Tibial nerve (tissue), 4 donors: ENCODE measurements at regions not wholly inside any gene's neighbourhood (a gene's known extent, or its start where the extent isn't known, plus 50 kb on each side); places are given as distances from the start of the nearest gene placed in this dataset.
"Not testable (repeated sequence)": the region's sequence is repeated elsewhere in the genome, so short reads cannot be mapped to it uniquely, and the experiment has no call there.

Source experiments
- DNase-seq, 2 donors: peaks; one replicate each; pipeline ENCODE4 v3.0.0-alpha.2; 2019; ENCODE audit warnings: low spot score in 2 of 2
- H3K27ac ChIP-seq, 4 donors: fragments of 200-600 bp; sonication (generic) in 3 of 4; one replicate each; pipeline ENCODE4 v1.5.1; 2017 to 2019; ENCODE audit warnings: mild to moderate bottlenecking in 1 of 4
- H3K27me3 ChIP-seq, 2 donors: fragments of 200-600 bp; sonication (generic) in 1 of 2; one replicate each; pipeline versions ENCODE4 v1.5.1 to v1.6.0; 2017 to 2019
- H3K36me3 ChIP-seq, 3 donors: fragments of 200-600 bp; sonication (generic); one replicate each; pipeline ENCODE4 v1.5.1; 2018 to 2019
- H3K4me1 ChIP-seq, 4 donors: fragments of 200-600 bp; sonication (generic) in 3 of 4; one replicate each; pipeline ENCODE4 v1.5.1; 2017 to 2019
- H3K4me3 ChIP-seq, 4 donors: fragments of 200-600 bp; sonication (generic) in 3 of 4; one replicate each; pipeline ENCODE4 v1.5.1; 2017 to 2019; ENCODE audit warnings: mild to moderate bottlenecking in 1 of 4, moderate library complexity in 1 of 4
- H3K9me3 ChIP-seq, 4 donors: fragments of 200-600 bp; sonication (generic) in 3 of 4; one replicate each; pipeline ENCODE4 v1.5.1; 2017 to 2019
- CTCF ChIP-seq, 5 experiments: fragments of 200-600 bp in 3 of 5; fragments of 450-650 bp in 2 of 5; sonication (generic) in 3 of 5; IDR thresholded peaks; one replicate each; pipeline ENCODE4 v1.5.1; 2016 to 2019; ENCODE audit warnings: antibody characterized with exemption in 5 of 5, mild to moderate bottlenecking in 3 of 5, moderate library complexity in 2 of 5
- EP300 ChIP-seq, 2 donors: sonication (generic); formaldehyde crosslinking; IDR thresholded peaks; one replicate each; pipeline ENCODE4 v1.6.1; 2017; ENCODE audit warnings: antibody characterized with exemption in 2 of 2, mild to moderate bottlenecking in 1 of 2
- POLR2A ChIP-seq, 2 donors: fragments of 450-650 bp; IDR thresholded peaks; one replicate each; pipeline ENCODE4 v1.6.1; 2017; ENCODE audit warnings: antibody characterized with exemption in 2 of 2, mild to moderate bottlenecking in 2 of 2, moderate library complexity in 2 of 2
- WGBS, 2 donors: methylation state at CpG; one replicate each; pipeline ENCODE4 v1.1.5; 2018; 5-methylcytosine and 5-hydroxymethylcytosine counted together

- no peak for TF ChIP-seq POLR2A (IDR thresholded peaks at IDR 0.05)
- no peak for TF ChIP-seq EP300 (IDR thresholded peaks at IDR 0.05)
- no peak for TF ChIP-seq CTCF (IDR thresholded peaks at IDR 0.05)
- Histone ChIP-seq H3K36me3 (no peaks in the 10 kb centered on the region), H3K9me3 (peaks cover 0 to 8% (median 0%) of the 10 kb centered on the region in 4 donors), H3K27ac (no peak overlapping the region), H3K4me1 (no peaks in the 10 kb centered on the region), H3K4me3 (no peak overlapping the region), H3K27me3 (no peaks in the 10 kb centered on the region)
- WGBS, 2 donors: 55 to 65% methylated on average over 4 of the region's 4 CpGs
- no peak for DNase-seq
Observed at GRCh38 chr13:87975035-87975434, 303.9 kb downstream of the SLITRK5 start.

- H3K27ac ChIP-seq, H3K9me3 ChIP-seq, H3K36me3 ChIP-seq, H3K4me1 ChIP-seq, H3K4me3 ChIP-seq, DNase-seq, H3K27me3 ChIP-seq: not testable (repeated sequence)
- WGBS, 2 donors: 97 to 99% methylated on average over 5 to 12 of the region's 26 CpGs
Observed at GRCh38 chr13:87976650-87977049, 305.5 kb downstream of the SLITRK5 start.

GRCh38 chr13:87981416-87981815 lies 310.2 kb downstream of the SLITRK5 start:
- Histone ChIP-seq H3K27ac (peak overlapping the region in 1 of 4 donors; percentile 54), H3K4me1 (peaks cover 0 to 8% (median 0%) of the 10 kb centered on the region in 4 donors), H3K36me3 (no peaks in the 10 kb centered on the region), H3K9me3 (peaks cover 0 to 8% (median 0%) of the 10 kb centered on the region in 4 donors), H3K27me3 (no peaks in the 10 kb centered on the region), H3K4me3 (no peak overlapping the region)
- 31 to 33% methylated on average over 2 of the region's 2 CpGs for WGBS, 2 donors
- TF ChIP-seq EP300 (IDR thresholded peaks at IDR 0.05): no peak
- TF ChIP-seq CTCF (IDR thresholded peaks at IDR 0.05): no peak
- TF ChIP-seq POLR2A (IDR thresholded peaks at IDR 0.05): no peak
- no peak for DNase-seq

GRCh38 chr13:87982400-87982799 lies 311.2 kb downstream of the SLITRK5 start:
- DNase-seq: no peak
- Histone ChIP-seq H3K27ac (no peak overlapping the region), H3K9me3 (peaks cover 0 to under 1% (median 0%) of the 10 kb centered on the region in 4 donors), H3K36me3 (no peaks in the 10 kb centered on the region), H3K4me3 (no peak overlapping the region), H3K27me3 (no peaks in the 10 kb centered on the region), H3K4me1 (peaks cover 0 to 8% (median 0%) of the 10 kb centered on the region in 4 donors)
- no peak for TF ChIP-seq EP300 (IDR thresholded peaks at IDR 0.05)
- no peak for TF ChIP-seq POLR2A (IDR thresholded peaks at IDR 0.05)
- TF ChIP-seq CTCF (IDR thresholded peaks at IDR 0.05): no peak

DNA sequence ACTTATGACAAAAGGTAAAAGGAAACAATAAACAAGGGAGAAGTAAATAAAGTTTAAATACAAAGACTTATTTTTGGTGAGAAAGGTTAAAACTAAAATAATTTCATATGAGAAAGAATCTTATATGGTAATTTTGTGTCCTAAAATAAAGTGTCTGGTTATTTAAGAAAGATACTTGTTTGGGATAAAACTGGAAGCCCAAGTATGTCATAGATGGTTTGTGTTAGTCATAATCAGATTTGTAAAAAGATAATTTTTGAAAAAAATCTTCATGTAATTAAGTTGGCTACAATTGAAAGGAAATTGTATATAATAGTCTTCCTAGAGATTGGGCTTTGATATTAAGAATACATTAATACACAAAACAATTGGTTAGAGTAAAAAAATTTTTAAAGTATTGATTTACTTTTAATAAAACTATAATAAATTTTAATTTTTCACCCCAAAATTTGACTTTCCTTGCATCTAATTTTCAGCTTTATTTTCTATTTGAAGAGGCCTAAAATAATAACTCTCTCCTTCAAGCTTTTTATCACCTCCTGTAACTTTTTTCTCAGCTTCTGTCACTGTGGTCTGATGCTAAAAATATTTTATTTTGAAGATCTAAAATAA lies 315.6 kb downstream of the SLITRK5 start:
- Histone ChIP-seq H3K4me1 (peaks cover 0 to 5% (median 0%) of the 10 kb centered on the region in 4 donors), H3K27ac (no peak overlapping the region), H3K27me3 (no peaks in the 10 kb centered on the region), H3K9me3 (no peaks in the 10 kb centered on the region), H3K4me3 (no peak overlapping the region), H3K36me3 (no peaks in the 10 kb centered on the region)
- TF ChIP-seq CTCF (IDR thresholded peaks at IDR 0.05): no peak
- no peak for TF ChIP-seq EP300 (IDR thresholded peaks at IDR 0.05)
- no peak for TF ChIP-seq POLR2A (IDR thresholded peaks at IDR 0.05)
- DNase-seq: no peak

- Histone ChIP-seq H3K27me3 (no peaks in the 10 kb centered on the region), H3K27ac (no peak overlapping the region)
- 87 to 92% methylated on average over 1 of the region's 1 CpG for WGBS, 2 donors
Observed at GRCh38 chr13:87998081-87998480, 326.9 kb downstream of the SLITRK5 start.

More at GRCh38 chr13:87998081-87998480, 326.9 kb downstream of the SLITRK5 start:
- H3K4me3 ChIP-seq: no peak overlapping the region
- no peaks in the 10 kb centered on the region for H3K36me3 ChIP-seq
- TF ChIP-seq EP300 (IDR thresholded peaks at IDR 0.05) (no peak), POLR2A (IDR thresholded peaks at IDR 0.05) (no peak), CTCF (IDR thresholded peaks at IDR 0.05) (no peak)
- no peaks in the 10 kb centered on the region for H3K4me1 ChIP-seq
- no peak for DNase-seq
- no peaks in the 10 kb centered on the region for H3K9me3 ChIP-seq
